C4-2B (cell line): ENCODE measurements at regions not wholly inside any gene's neighbourhood (a gene's known extent, or its start where the extent isn't known, plus 50 kb on each side); places are given as distances from the start of the nearest gene placed in this dataset.
"Not testable (repeated sequence)": the region's sequence is repeated elsewhere in the genome, so short reads cannot be mapped to it uniquely, and the experiment has no call there.

Experiments used
- H3K27ac ChIP-seq: fragments of 450-650 bp; 2 replicates; pipeline ENCODE4 v1.5.1; 2017
- ZFX ChIP-seq: fragments of 450-650 bp; IDR thresholded peaks from 2 replicates; pipeline ENCODE4 v1.6.1; 2017
- TF ChIP-seq, protein P1 (sequence below): fragments of 450-650 bp; conservative IDR thresholded peaks from 2 replicates; pipeline ENCODE4 v1.5.1; 2017; ENCODE audit warnings: mild to moderate bottlenecking

DNA sequence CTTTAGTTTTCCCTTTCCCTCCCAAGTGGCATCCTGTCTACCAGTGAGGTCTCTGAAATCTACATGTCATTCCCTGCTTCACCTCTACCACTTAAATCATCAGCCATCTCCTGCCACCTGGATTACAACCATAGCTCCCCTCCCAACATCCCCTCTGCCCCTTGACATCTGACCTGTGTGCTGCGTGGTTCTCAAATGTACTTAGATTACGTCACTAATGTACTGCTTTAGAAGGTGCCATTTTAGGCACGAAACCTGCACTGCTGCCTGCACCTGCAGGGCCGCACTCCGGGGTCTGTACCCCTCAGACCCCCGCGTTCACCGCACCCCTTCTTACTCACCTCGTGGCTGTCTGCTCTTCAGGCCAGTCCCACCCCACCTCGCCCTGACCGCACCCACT, 395.1 kb upstream of the MYT1L start:
- TF ChIP-seq, protein P1, sequence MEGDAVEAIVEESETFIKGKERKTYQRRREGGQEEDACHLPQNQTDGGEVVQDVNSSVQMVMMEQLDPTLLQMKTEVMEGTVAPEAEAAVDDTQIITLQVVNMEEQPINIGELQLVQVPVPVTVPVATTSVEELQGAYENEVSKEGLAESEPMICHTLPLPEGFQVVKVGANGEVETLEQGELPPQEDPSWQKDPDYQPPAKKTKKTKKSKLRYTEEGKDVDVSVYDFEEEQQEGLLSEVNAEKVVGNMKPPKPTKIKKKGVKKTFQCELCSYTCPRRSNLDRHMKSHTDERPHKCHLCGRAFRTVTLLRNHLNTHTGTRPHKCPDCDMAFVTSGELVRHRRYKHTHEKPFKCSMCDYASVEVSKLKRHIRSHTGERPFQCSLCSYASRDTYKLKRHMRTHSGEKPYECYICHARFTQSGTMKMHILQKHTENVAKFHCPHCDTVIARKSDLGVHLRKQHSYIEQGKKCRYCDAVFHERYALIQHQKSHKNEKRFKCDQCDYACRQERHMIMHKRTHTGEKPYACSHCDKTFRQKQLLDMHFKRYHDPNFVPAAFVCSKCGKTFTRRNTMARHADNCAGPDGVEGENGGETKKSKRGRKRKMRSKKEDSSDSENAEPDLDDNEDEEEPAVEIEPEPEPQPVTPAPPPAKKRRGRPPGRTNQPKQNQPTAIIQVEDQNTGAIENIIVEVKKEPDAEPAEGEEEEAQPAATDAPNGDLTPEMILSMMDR, result no peak
- no peak for TF ChIP-seq ZFX
- H3K27ac ChIP-seq, result no peak overlapping the region

DNA sequence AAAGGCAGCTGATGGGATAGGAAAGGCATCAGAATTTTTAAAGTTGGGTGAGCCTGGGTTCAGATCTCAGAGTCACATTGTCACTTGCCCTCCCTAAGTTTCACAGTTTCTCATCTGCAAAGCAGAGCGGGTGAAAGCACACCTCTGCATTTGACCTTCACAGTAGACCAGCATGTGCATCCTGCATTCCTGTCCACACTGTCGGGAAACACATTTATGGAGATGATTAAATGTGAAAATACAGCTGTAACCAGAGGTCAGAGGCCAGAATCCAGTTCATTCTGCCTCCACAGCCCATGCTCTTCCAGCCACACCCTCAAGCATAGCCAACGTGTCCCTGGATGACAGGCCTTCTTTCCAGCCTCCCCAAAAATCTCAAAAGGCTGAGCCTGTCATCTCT, 392.0 kb upstream of the MYT1L start:
- no peak overlapping the region for H3K27ac ChIP-seq
- TF ChIP-seq ZFX, result no peak

DNA sequence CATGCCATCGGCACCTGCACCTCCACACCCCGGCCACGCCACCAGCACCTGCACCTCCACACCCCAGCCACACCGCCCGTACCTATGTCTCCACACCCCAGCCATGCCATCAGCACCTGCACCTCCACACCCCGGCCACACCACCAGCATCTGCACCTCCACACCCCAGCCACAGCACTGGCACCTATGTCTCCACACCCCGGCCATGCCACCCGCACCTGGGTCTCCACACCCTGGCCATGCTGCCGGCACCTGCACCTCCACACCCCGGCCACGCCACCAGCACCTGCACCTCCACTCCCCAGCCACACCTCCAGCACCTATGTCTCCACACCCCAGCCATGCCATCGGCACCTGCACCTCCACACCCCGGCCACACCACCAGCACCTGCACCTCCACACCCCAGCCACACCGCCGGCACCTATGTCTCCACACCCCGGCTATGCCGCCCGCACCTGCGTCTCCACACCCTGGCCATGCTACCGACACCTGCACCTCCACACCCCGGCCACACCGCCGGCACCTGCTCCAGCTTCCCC, 390.3 kb upstream of the MYT1L start:
- no peak overlapping the region for H3K27ac ChIP-seq
- TF ChIP-seq, protein P1, result no peak
- TF ChIP-seq ZFX, result no peak

DNA sequence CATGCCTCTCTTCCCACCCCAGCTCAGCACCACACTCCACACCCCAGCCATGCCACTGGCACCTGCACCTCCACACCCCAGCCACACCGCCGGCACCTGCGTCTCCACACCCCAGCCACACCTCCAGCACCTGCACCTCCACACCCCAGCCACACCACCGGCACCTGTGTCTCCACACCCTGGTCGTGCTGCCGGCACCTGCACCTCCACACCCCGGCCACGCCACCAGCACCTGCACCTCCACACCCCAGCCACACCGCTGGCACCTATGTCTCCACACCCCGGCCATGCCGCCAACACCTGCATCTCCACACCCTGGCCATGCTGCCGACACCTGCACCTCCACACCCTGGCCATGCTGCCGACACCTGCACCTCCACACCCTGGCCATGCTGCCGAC, 389.7 kb upstream of the MYT1L start:
- H3K27ac ChIP-seq, result not testable (repeated sequence)

DNA sequence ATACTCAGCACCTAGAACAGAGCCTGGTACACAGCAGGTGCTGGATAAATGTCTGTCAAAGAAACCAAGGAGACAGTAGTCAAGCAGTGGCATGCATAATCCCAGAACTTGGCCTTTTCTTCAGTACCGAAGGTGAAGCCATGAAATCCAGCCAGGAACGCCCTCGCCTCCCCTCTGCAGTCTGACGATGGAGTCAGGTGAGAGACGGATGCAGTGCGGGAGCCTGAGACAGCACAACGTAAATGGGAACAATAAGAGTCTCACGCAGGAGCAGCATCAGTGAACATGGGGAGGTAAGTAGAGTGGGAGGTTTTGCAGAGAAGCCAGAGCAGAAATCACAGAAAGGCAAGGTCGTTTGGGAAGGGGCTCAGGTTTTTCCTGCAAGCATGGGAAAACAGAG, 389.3 kb upstream of the MYT1L start:
- TF ChIP-seq, protein P1, result no peak
- no peak for TF ChIP-seq ZFX
- H3K27ac ChIP-seq, result no peak overlapping the region

DNA sequence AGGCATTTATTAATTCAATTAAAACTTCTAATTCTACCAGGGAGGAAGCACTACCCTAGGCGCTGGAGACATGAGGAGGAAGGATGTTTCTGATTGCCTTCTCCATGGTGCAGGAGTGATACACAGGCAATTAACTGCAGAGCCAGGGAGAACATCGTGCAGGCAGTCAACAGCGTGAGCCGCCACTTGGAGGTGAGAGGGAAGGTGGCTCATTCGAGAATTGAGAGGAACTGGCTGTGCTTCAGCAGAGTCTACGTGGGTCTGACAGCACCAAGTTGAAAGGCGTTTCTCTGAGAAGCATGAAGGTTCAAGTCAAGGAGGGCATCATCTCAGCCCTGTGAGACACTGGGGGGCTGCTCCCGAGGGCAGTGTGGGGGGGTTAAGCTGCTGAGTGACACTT, 388.7 kb upstream of the MYT1L start:
- TF ChIP-seq, protein P1, result no peak
- H3K27ac ChIP-seq, result no peak overlapping the region

DNA sequence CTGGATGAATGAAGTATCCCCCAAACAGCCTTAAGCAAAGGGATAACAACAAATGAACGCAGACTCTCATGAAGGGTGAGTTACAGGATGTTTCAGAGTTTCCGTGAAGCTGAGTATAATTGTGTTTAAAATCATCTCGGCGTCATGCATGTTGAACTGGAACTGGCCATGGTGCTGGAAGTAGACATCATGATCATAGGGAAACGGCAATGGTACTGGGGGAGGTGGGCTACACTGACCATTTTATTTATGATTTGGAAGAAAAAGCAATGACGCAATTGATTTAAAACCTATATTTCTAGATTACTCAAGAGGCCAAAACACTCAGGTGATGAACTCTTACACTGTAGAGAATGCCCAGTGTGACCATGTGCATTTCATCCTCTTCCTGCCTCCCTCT, 387.9 kb upstream of the MYT1L start:
- TF ChIP-seq ZFX, result no peak
- TF ChIP-seq, protein P1, result no peak

DNA sequence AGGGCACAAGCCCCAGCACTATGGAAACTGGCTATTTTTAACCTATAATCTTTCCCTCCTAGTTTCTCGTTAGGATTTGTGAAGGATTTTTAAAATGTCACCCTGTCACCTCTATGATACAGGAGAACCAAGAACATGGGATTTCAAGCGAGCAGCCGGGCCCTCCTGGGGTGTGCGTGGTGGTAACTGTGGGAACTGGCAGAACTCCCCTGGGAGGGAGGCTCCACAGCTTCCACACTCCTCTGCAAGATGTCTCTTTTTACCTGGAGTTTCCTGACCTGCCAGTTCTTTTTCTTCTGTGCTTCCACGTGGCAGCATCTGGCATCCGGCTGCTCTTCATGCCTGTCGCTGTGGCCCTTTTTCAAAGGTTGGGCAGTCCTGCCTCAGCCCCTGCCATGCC, 386.3 kb upstream of the MYT1L start:
- no peak for TF ChIP-seq ZFX
- TF ChIP-seq, protein P1, result no peak
- no peak overlapping the region for H3K27ac ChIP-seq

More for the DNA sequence above, 387.9 kb upstream of the MYT1L start:
- no peak overlapping the region for H3K27ac ChIP-seq

DNA sequence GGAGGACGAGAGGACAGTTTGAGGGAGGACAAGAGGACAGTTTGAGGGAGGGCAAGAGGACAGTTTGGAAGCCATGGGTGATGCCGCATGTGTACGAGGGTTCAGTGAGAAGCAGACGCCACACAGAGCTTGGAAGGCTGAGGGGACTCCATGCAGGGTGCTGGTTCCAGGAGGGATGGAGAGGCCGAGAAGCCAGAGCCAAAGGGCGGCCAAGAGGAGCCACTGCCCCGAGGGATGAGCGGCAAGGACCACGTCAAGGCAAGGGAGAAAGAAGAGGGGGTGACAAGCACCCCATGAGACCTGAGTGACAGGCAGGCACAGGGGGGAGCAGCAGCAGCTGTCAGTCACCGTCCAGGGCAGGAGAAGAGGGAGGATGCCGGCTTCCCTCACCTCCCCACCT, 385.7 kb upstream of the MYT1L start:
- TF ChIP-seq ZFX, result no peak
- TF ChIP-seq, protein P1, result no peak
- no peak overlapping the region for H3K27ac ChIP-seq
